ENCODE measurements at regions not wholly inside any gene's neighbourhood (a gene's known extent, or its start where the extent isn't known, plus 50 kb on each side); places are given as distances from the start of the nearest gene placed in this dataset.

- DNase-seq (ENCODE audit: low read depth), result no peak
- TF ChIP-seq CTCF (IDR thresholded peaks at IDR 0.05; ENCODE audit: low read depth, low read length, missing control alignments), result no peak
- H3K4me3 ChIP-seq (ENCODE audit: low read depth, low read length), result no peak overlapping the region
Observed at GRCh38 chr11:110984693-110985092, 260.8 kb upstream of the POU2AF2 start.

- H3K4me3 ChIP-seq (ENCODE audit: low read depth, low read length), result no peak overlapping the region
- no peak for DNase-seq (ENCODE audit: low read depth)
- no peak for TF ChIP-seq CTCF (IDR thresholded peaks at IDR 0.05; ENCODE audit: low read depth, low read length, missing control alignments)
Observed at GRCh38 chr11:110984147-110984546, 261.4 kb upstream of the POU2AF2 start.

GRCh38 chr11:110982214-110982613, 263.3 kb upstream of the POU2AF2 start:
- DNase-seq (ENCODE audit: low read depth), result no peak
- no peak overlapping the region for H3K4me3 ChIP-seq (ENCODE audit: low read depth, low read length)
- TF ChIP-seq CTCF (IDR thresholded peaks at IDR 0.05; ENCODE audit: low read depth, low read length, missing control alignments), result no peak

- TF ChIP-seq CTCF (IDR thresholded peaks at IDR 0.05; ENCODE audit: low read depth, low read length, missing control alignments), result no peak
- no peak overlapping the region for H3K4me3 ChIP-seq (ENCODE audit: low read depth, low read length)
- DNase-seq (ENCODE audit: low read depth), result no peak
Observed at GRCh38 chr11:110979696-110980095, 265.8 kb upstream of the POU2AF2 start.

GRCh38 chr11:110977661-110978060, 265.4 kb upstream of the ARHGAP20 start:
- H3K4me3 ChIP-seq (ENCODE audit: low read depth, low read length), result no peak overlapping the region
- DNase-seq (ENCODE audit: low read depth), result no peak
- no peak for TF ChIP-seq CTCF (IDR thresholded peaks at IDR 0.05; ENCODE audit: low read depth, low read length, missing control alignments)

- no peak for TF ChIP-seq CTCF (IDR thresholded peaks at IDR 0.05; ENCODE audit: low read depth, low read length, missing control alignments)
- DNase-seq (ENCODE audit: low read depth), result no peak
- no peak overlapping the region for H3K4me3 ChIP-seq (ENCODE audit: low read depth, low read length)
Observed at GRCh38 chr11:110974731-110975130, 262.5 kb upstream of the ARHGAP20 start.

GRCh38 chr11:110973401-110973980, 261.3 kb upstream of the ARHGAP20 start:
- no peak overlapping the region for H3K4me3 ChIP-seq (ENCODE audit: low read depth, low read length)
- no peak for DNase-seq (ENCODE audit: low read depth)
- no peak for TF ChIP-seq CTCF (IDR thresholded peaks at IDR 0.05; ENCODE audit: low read depth, low read length, missing control alignments)

Data from GM12864 (cell line).